Bone marrow (tissue), 2 donors: ENCODE measurements at regions not wholly inside any gene's neighbourhood (a gene's known extent, or its start where the extent isn't known, plus 50 kb on each side); places are given as distances from the start of the nearest gene placed in this dataset.
"Not testable (repeated sequence)": the region's sequence is repeated elsewhere in the genome, so short reads cannot be mapped to it uniquely, and the experiment has no call there.

Experiments used
- DNase-seq, 2 donors: peaks; one replicate each; lab custom pipeline; 2025; lab: John Stamatoyannopoulos, UW

DNA sequence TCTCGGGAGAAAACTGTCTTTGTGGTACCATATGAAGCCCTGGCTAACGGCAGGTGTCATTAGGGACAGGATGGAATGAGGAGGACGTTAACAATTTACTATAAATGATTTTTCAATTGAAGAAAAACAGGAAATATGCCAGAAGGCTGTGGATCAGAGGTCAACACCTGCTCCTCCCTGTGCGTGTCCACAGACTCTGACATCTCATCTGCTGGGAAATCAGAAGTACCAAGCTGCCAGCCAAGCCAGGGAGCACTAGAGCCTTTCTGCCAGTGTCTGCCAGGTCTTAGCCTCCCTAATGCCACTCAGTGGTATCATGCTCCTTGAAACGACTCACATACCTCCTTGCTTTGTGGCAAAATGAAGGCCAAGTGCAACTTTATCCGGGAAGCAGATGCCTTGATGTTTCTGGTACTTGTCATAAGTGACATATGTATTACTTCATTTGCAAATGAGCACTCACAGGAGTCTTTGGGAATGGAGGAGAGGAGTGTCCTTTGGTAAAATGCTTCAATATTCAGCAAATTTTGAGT is 541.1 kb downstream of the SATB2 start:
- DNase-seq: no peak

DNA sequence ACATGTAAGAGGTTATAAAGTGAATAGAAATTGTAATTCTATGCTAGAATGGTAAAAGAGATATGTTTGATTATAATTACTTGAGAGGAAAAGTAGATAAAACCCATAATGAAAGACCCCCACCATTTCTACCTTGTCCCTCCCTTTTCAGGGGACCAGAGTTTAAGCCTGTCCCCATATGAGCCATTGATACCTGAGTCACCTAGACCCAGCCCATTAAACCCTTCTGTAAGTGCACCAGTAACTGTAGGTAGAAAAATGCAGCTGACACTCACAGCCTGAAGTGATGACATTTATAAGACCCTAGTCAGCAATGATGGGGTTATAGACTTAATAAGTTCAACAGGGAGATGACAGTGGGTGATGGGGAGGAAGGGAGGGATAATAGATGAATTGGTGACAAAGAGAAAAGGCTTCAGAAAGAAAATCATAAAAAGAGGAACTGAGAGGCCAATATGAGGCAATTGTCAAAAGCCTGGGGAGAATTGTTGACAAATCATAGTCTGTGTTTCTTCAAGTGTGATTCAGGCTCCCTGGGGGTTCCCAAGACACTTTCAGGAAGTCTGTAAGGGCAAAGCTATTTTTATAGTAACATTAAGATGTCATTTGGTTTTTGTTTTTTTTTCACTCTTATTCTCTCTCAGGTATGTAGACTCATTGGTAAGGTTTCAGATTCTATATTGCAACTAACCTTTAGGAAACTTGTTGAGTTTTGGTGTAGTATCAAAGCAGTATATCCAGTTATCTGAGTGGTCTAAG is 544.2 kb downstream of the SATB2 start:
- DNase-seq: no peak

DNA sequence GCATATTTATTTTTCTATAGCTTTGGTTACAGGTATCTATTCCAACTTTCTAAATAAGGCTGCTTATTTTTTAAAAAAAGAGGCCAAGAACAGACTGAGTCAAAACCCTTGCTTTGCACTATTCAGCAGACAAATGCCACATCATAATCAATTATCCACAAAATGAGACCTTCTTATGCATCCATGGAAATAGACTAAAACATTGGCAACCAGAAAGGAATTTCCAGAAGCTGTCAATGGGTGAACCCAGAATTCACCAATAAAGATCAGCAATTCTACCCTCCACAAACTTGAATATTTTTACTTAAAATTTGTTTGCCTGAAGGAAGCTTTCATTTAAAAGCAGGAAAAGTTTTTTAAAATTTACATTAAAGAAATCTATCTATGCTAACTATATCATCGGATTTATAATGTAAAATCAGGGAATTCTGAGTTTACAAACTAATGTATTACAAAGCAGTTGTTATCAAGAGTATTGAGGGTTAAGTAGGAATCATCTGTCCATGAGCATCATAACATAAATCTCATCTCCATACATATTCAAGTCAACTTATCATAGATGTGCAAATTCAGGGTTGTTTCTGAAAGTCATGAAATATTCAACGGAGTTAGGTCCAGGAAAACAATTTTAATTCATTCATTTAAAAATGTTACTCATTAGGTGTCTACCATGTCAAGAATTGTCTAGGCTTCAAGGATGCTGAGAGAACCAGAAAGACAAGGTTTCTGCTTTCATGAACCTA is 548.0 kb downstream of the SATB2 start:
- DNase-seq: no peak

DNA sequence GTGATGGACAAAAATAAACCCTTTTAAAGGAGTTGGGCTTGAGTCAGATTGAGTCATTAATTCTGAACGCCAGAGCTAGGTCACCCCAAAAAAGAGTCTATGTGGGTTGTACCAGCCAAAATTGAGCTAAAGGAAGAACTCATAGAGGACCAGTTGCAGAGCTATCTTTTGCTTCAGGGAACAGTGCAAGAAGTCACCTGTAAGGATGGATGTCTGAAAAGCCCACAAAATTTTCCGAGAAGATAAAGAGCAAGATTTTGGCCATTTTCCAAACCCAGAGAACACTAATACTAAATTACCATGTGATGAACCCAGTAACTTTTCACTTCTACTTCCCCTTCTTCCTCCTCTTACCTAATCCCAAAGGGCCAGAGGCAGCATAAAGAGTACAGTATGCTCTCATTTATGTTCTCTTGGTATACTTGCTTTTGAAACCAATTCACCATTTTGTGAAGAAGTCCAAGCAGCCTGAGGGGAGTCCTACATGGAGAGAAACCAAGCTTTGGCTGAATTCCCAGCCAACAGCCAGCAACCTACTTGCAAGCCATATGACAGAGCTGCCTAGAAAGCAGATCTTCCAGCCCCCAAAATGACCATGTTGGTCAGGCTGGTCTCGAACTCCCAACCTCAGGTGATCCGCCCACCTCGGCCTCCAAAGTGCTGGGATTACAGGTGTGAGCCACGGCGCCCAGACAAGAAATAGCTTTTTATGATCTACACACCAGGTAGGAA is 551.7 kb downstream of the SATB2 start:
- DNase-seq: no peak

DNA sequence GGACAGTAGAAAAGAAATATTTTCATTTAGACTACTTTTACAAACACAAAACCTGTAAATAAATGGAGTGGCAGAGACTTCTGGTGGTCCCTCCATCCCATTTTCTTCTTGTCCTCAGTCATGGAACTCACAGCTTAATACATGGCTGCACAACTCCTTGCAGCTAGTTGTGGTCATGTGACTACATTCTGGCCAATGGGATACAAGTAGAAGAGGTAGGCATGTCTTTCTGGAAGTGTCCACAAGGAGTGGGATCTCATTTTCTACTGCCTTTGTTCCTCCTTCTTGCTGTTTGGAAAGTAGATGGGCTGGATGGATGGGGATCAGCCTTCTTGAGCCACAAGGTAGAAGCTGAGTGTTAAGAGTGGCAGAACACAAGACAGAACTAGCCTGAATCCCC is 555.8 kb downstream of the SATB2 start:
- DNase-seq: no peak

DNA sequence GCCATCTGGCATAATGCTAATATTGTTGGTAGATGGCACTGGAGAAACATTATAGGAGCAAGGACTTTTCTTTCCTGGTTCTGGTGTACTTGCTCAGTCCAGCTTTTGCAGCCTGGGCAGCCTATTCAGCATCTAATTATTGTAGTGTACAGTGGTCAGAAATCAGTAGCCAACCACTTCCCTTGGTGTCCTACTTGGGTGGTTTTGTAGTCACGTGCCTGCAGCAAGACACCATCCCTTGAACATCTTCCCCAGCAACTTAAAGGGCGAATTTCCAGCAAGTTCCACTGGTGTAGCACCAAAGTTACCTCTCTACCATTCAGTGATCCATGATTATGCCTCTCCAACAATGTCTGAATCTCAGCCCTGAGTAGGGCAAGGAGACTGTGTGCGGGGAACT is 557.6 kb downstream of the SATB2 start:
- no peak for DNase-seq

DNA sequence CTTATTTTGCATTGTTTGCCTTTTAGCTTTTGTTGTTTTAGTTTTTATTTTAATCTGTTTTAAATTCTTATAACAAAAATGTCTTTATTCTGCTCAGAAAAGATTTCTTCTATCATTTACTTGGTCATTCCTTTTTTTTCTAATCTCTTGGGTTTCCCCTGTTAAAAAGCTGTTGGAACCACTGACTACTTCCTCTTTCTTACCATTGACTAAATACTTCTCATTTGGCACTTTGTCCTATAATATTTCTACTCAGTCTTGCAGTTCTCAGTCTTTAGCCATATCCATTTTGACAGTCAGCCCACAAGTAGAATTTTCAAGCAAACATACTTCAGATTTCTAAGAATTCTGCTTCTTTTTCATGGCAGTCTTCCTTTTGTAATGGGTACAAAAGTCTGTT is 567.2 kb downstream of the SATB2 start:
- no peak for DNase-seq

DNA sequence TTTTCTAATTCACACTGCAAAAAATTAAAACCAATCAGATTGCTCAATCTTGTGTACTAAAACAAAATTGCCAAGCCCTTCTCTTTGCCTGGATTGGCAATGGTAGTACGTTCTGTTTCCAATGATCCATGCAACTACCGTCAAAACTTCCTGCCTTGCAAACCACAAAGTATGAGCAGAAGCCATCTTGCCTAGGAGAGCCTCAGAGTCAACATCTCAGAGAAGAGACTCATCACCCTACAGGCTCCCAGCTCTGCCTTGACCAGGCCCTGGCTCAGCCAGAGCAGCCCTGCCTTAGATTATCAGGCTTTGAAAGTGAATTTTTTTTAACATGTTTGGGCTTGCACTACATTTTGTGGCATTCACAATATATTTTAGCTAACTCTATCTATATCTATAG is 574.1 kb downstream of the SATB2 start:
- no peak for DNase-seq

DNA sequence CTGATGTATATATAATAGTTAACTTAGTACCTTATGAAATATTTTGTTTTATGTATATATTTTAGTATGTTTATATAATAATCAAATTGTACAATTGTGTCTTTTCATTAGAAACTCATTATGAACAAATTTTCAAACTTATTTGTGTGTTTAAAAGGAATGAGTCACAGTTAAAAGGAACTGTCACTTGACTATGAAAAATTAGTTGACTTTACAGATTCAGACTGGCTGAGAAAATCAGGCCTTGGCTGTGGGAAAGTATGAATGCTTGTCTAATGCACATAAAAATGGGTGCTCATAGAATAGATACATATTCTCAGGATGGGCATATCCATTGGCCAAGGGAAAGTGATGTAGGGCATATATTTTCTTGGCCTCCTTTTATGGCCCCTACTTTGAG is 576.8 kb downstream of the SATB2 start:
- no peak for DNase-seq

DNA sequence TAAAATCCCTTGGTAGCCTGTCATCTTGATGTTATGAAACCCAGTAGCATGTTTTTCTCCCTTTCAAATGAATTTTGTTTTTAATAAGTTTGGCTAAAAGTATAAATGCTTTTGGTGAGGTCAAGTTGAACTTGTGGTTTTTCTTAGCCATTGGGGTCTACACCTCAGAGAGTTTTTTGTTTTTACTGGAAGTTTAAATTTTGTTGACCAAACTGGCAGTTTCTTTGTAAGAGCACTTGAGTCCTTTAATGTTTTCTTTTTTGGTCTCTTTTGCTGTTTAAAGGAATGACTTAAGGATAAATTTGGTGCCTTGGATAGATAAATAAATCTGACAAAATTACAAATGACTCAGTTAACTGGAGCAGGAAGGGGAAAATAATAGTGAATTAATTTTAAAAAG is 577.3 kb downstream of the SATB2 start:
- DNase-seq: no peak

DNA sequence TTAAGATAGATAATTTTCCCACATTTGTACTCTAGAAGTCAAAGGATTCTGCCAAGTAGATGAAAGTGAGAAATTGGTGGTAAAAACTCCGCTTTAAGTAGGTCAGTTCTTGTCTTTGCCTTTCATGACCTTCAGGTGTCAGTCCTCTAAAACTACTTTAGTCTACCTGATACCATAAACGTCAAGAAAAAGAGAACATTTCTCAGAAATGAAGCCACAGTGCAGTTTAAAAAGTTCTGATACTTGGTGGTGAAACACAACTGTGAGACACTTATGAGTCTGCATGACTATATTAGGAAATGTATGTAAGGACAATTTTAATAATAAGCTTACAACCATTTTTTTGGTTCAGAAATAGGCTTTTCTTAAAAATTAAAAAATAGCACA is 583.3 kb downstream of the SATB2 start:
- DNase-seq: no peak

DNA sequence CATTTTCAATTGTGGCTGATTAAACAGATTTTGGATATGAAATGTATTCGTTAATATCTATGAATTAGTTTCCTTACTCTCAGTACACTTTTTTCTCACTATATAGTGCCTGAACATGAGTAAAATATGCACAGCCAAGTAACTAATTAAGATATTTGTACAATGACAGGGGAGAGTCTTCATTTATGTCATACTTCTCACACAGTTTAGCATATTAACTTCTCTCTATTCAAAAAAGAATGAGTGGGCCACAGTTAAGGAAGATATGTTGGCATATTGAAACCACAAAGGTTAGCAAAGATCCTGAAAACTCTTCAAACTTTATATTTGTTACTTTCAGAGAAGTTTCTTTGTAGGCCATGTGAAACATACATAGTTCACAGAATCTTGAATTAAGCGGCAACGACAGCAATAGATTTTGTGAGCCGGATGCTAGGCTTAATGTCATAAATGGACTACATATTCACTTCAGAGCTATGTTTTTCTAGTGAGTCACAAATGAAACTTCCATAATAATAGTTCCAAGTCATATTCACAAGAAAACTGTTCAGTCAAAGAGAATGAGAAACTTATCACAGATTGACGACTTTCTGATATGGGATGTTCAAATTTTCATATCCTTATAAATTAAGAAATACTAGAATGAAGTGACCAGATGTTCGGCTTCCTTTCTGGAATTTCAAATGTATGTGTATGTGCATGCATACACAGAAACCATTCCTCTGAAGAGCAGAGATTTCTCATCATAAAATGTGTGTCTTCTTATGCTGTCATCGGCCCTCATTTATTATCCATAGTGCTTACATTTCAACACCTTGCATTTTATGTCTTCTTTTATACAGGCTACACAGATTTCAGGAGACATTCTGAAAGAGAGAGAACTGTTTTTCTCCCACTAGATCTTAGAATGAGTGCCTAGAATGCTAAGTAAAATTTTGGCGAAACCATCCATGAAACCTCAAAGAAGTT is 584.0 kb downstream of the SATB2 start:
- no peak for DNase-seq

DNA sequence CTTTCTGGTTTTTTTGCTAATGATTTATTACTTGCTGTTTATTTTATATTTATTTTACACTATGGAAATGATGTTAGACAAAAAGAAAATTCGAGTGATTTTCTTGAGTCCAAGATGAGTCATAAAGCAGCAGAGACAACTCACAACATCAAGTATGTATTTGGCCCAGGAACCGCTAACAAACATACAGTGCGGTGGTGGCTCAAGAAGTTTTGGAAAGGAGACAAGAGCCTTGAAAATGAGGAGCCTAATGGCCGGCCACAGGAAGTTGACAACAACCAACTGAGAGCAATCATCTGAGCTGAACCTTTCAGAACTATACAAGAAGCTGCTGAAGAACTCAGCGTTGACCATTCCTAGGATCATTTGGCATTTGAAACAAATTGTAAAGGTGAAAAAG is 594.1 kb downstream of the SATB2 start:
- no peak for DNase-seq

DNA sequence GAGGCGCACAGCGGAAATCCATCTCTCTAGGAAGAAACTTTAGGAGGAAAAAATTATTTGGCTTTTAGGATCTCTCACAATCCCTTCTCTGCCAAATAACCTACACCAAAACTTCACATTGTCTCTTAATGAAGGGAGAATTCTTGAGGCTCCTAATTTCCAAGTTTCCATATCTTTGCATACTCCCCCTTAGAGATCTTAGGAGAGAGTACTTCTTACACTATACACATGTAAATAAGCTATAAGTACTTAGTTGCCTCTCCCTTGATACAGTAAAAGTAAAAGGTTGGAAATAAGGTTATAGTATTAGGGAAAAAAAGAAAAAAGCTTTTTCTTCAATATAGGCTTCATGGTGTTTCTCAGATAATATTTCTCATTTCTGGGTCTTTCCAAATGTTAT is 596.7 kb downstream of the SATB2 start:
- no peak for DNase-seq

DNA sequence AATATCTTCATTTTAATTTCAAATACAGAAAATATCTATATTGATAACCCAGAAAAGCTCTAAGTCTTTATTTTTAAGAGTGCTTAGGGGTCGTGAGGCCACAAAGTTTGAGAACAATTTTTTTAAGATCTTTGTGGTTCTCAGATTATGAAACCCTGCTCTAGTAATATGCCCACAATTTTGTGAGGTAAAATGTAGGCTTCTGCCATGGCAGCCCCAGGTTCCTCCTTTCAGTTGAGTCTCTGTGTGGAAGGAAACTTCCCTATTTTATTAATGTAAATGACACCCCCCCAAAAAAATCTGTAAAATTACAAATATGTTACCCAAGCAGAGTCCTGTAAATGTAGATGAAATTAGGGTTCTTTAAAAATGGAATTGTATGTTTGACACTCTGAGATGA is 600.5 kb downstream of the SATB2 start:
- DNase-seq: no peak

DNA sequence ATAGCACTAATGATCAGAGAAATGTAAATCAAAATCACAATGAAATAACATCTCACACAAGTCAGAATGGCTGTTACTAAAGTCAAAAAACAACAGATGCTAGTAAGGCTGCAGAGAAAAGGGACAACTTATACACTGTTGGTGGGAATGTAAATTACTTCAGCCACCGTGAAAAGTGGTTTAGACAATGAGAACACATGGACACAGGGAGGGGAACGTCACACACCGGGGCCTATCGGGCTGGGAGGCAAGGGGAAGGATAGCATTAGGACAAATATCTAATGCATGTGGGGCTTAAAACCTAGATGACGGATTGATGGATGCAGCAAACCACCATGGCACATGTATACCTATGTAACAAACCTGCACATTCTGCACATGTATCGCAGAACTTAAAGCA is 602.0 kb downstream of the SATB2 start:
- DNase-seq: not testable (repeated sequence)

DNA sequence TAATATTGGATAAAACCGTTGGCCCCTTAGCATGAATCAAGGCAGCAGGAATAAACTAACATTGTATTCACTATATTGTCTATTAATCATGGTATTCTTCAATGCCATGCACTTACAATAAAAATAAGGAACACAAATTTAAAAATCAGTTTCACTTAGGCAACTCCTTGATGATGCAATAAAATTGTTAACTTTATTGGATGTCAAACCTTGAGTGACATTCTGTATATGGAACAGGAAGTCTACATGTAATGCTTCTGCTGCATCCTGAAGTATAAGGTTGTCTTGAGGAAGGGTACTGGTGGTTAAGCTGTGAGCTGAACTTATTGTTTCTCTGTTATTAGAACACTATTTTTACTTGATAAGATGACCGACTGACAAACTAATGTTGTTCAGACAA is 605.5 kb downstream of the SATB2 start:
- DNase-seq: no peak

DNA sequence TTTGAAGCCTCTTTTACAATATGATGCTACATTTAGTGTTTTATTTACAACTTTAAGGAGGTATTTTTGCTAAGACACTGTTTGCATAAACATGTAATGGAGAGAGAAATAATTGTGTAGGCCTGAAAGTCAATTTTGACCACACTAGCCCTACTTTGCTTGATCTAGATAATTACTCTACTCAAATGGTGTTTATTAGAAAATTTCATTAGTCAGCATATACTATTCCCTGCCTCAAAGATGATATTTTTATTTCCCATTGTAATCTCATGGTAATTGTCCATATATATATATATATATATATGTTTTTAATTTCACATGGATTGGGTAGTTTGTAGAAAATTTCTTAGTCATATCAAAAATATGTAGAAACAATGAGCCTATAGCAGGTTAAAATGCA is 632.2 kb downstream of the SATB2 start:
- no peak for DNase-seq

DNA sequence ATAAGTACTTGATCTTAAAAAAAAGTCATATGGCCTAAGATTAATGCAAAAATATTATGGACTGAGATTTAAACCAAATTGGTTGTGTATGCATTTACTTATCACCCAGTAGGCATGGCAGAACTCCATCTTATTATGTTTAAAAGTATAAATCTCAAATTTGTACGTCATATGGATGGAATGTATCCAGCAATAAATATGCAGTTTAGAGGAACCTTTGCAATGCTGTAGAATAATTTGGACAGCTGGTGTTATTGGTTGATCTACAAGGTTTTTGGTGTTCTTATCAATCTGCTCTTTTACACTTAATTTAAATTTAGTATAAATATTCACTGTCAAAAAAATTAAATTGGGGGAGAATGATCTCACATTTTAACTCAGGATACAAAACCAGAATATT is 640.2 kb downstream of the SATB2 start:
- DNase-seq: no peak

DNA sequence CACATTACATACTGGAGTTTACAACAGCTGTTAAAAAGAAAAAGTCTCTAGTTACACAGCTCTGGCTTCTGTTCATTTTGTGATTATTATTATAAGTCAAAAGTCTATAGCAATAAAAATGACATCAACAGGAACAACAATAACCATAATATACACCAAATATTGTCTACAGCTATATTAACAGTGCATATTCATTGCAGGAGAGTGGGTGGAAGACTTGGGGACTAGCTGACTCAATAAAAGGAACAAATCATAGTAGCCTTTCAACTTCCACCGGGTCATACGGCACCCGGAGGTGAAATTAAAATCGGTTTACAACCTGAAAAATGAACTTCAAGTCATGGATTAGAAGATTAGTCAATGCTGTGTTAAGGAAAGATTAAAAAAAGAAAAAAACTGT is 642.1 kb downstream of the SATB2 start:
- no peak for DNase-seq

DNA sequence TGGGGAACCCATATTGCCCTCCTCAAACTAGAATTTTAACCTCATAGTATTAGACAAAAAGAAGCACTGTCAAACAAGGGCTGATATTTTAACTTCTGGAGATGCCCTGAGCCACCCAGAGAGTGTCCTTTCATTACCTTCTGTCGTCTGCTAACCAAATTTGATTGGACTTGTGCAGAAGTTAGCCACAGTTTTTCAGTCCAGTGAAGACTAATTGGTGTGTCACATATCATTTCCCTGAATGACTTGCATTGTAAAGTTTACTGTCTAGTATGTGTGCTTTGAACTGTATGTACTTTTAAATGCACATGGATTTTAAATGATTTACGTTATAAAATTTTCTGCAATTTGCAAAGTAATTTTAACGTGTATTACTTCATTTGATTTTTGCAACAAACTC is 646.5 kb downstream of the SATB2 start:
- no peak for DNase-seq

DNA sequence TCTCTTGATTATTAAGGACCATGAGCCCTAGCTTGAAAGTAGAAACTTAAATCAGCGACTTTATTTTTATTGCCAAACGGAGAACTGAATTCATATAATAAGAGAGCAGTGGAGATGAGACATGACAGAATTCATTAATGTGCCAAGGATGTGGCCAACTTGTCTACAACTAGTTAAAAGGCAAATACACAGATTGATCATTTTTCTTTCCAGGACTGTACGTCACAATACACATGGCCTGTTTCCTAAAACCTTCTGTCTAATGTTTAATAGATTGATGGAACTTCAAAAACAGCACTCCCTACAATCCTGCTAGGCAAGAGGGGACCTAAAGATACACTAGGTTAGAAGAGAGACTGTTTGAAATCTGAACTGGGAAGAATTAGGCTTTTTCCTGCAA is 647.8 kb downstream of the SATB2 start:
- no peak for DNase-seq
